ENCODE measurements at regions not wholly inside any gene's neighbourhood (a gene's known extent, or its start where the extent isn't known, plus 50 kb on each side); places are given as distances from the start of the nearest gene placed in this dataset.

- Histone ChIP-seq H3K4me3 (no peak overlapping the region), H3K4me1 (ENCODE audit: low read depth) (peaks cover 14% of the 10 kb centered on the region), H3K27me3 (peaks cover 8% of the 10 kb centered on the region), H3K27ac (no peak overlapping the region), H3K9me3 (ENCODE audit: low read depth) (no peaks in the 10 kb centered on the region), H3K36me3 (no peaks in the 10 kb centered on the region)
- DNase-seq (ENCODE audit: low read depth in 1 of 2, low spot score in 1 of 2): no peak
- TF ChIP-seq, protein P1, sequence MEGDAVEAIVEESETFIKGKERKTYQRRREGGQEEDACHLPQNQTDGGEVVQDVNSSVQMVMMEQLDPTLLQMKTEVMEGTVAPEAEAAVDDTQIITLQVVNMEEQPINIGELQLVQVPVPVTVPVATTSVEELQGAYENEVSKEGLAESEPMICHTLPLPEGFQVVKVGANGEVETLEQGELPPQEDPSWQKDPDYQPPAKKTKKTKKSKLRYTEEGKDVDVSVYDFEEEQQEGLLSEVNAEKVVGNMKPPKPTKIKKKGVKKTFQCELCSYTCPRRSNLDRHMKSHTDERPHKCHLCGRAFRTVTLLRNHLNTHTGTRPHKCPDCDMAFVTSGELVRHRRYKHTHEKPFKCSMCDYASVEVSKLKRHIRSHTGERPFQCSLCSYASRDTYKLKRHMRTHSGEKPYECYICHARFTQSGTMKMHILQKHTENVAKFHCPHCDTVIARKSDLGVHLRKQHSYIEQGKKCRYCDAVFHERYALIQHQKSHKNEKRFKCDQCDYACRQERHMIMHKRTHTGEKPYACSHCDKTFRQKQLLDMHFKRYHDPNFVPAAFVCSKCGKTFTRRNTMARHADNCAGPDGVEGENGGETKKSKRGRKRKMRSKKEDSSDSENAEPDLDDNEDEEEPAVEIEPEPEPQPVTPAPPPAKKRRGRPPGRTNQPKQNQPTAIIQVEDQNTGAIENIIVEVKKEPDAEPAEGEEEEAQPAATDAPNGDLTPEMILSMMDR (IDR thresholded peaks at IDR 0.05; ENCODE audit: low read depth, low read length): no peak
Measured at GRCh38 chr4:187663076-187663475, 332.5 kb upstream of the ZFP42 start.

DNA sequence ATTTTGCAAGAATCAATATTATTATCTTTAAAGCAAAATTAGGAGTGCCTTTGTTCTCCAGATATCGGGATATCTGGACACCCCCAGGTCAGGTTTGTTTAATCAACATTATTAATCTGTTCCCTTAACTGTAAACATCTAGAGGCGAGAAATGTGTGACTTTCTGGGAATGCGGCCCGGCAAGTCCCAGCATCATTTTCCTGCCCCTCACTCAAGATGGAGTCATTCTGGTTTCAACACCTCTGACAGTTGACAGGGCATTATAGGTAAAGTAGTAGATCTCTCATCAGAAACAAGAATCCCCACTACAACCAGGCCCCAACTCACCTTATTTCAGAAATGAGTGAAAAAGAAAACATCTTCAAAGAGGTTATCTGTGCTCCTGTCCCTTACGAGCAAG lies 331.6 kb upstream of the ZFP42 start:
- Histone ChIP-seq H3K27ac (no peak overlapping the region), H3K4me1 (ENCODE audit: low read depth) (peaks cover 14% of the 10 kb centered on the region), H3K36me3 (no peaks in the 10 kb centered on the region), H3K4me3 (no peak overlapping the region), H3K27me3 (peaks cover 8% of the 10 kb centered on the region), H3K9me3 (ENCODE audit: low read depth) (no peaks in the 10 kb centered on the region)
- no peak for DNase-seq (ENCODE audit: low read depth in 1 of 2, low spot score in 1 of 2)
- TF ChIP-seq, protein P1 (IDR thresholded peaks at IDR 0.05; ENCODE audit: low read depth, low read length): no peak

GRCh38 chr4:187665086-187665485 lies 330.5 kb upstream of the ZFP42 start:
- H3K27me3 ChIP-seq: peaks cover 8% of the 10 kb centered on the region
- no peaks in the 10 kb centered on the region for H3K36me3 ChIP-seq
- H3K27ac ChIP-seq: no peak overlapping the region
- H3K4me1 ChIP-seq (ENCODE audit: low read depth): peaks cover 14% of the 10 kb centered on the region
- H3K9me3 ChIP-seq (ENCODE audit: low read depth): no peaks in the 10 kb centered on the region
- DNase-seq (ENCODE audit: low read depth in 1 of 2, low spot score in 1 of 2): no peak
- H3K4me3 ChIP-seq: no peak overlapping the region
- TF ChIP-seq, protein P1 (IDR thresholded peaks at IDR 0.05; ENCODE audit: low read depth, low read length): no peak

GRCh38 chr4:187666034-187666433 lies 329.5 kb upstream of the ZFP42 start:
- no peaks in the 10 kb centered on the region for H3K36me3 ChIP-seq
- TF ChIP-seq, protein P1 (IDR thresholded peaks at IDR 0.05; ENCODE audit: low read depth, low read length): no peak
- peaks cover 14% of the 10 kb centered on the region for H3K4me1 ChIP-seq (ENCODE audit: low read depth)
- H3K9me3 ChIP-seq (ENCODE audit: low read depth): no peaks in the 10 kb centered on the region
- no peak overlapping the region for H3K27ac ChIP-seq
- H3K27me3 ChIP-seq: peaks cover 8% of the 10 kb centered on the region
- no peak overlapping the region for H3K4me3 ChIP-seq
- DNase-seq (ENCODE audit: low read depth in 1 of 2, low spot score in 1 of 2): no peak

- no peak overlapping the region for H3K4me3 ChIP-seq
- H3K27me3 ChIP-seq: peaks cover 5% of the 10 kb centered on the region
- no peak overlapping the region for H3K27ac ChIP-seq
- no peak for DNase-seq (ENCODE audit: low read depth in 1 of 2, low spot score in 1 of 2)
- TF ChIP-seq, protein P1 (IDR thresholded peaks at IDR 0.05; ENCODE audit: low read depth, low read length): no peak
- no peaks in the 10 kb centered on the region for H3K36me3 ChIP-seq
- H3K9me3 ChIP-seq (ENCODE audit: low read depth): no peaks in the 10 kb centered on the region
- peaks cover 14% of the 10 kb centered on the region for H3K4me1 ChIP-seq (ENCODE audit: low read depth)
Measured at GRCh38 chr4:187666697-187667494, 328.7 kb upstream of the ZFP42 start.
